Ovary (tissue), 3 donors: ENCODE measurements at regions not wholly inside any gene's neighbourhood (a gene's known extent, or its start where the extent isn't known, plus 50 kb on each side); places are given as distances from the start of the nearest gene placed in this dataset.

Experiments used
- EP300 ChIP-seq: sonication (generic); formaldehyde crosslinking; IDR thresholded peaks from one replicate; pipeline ENCODE4 v1.6.1; 2017; ENCODE audit warnings: antibody characterized with exemption
- TF ChIP-seq, protein P1 (sequence below), 3 donors: fragments of 450-650 bp in 2 of 3; fragments of 200-600 bp in 1 of 3; IDR thresholded peaks; one replicate each; pipeline versions ENCODE4 v1.5.1 to v1.8.0; 2016 to 2022; ENCODE audit warnings: antibody characterized with exemption in 3 of 3, mild to moderate bottlenecking in 1 of 3
- donor health status: DM: no; HTN: no; CAD: no.

DNA sequence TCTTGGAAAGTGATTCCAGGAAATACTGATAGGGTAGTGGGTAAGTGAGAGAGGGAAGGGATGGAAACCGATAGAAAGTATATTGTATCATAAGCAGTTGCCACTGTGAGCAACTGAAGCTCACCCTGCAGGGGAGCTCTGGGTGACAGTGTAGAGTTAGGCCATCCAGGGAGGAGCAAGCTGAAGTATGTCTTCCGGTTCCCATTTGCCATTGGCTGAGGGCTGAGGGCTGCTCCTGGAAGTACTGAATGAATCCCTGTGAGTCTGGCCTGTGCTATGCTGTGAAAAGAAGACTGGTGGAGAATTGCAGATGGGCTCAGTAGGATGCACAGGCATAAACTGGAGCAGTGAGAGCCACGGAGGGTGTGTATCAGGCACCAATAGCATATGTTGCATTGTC lies 348.3 kb downstream of the MFSD1 start:
- TF ChIP-seq, protein P1, sequence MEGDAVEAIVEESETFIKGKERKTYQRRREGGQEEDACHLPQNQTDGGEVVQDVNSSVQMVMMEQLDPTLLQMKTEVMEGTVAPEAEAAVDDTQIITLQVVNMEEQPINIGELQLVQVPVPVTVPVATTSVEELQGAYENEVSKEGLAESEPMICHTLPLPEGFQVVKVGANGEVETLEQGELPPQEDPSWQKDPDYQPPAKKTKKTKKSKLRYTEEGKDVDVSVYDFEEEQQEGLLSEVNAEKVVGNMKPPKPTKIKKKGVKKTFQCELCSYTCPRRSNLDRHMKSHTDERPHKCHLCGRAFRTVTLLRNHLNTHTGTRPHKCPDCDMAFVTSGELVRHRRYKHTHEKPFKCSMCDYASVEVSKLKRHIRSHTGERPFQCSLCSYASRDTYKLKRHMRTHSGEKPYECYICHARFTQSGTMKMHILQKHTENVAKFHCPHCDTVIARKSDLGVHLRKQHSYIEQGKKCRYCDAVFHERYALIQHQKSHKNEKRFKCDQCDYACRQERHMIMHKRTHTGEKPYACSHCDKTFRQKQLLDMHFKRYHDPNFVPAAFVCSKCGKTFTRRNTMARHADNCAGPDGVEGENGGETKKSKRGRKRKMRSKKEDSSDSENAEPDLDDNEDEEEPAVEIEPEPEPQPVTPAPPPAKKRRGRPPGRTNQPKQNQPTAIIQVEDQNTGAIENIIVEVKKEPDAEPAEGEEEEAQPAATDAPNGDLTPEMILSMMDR (IDR thresholded peaks at IDR 0.05): no peak
- TF ChIP-seq EP300: no peak
